ENCODE measurements at regions not wholly inside any gene's neighbourhood (a gene's known extent, or its start where the extent isn't known, plus 50 kb on each side); places are given as distances from the start of the nearest gene placed in this dataset.

- H3K27ac ChIP-seq: no peak overlapping the region
- 66 to 71% methylated on average over 3 of the region's 3 CpGs for WGBS, 2 donors
- TF ChIP-seq, protein P1, sequence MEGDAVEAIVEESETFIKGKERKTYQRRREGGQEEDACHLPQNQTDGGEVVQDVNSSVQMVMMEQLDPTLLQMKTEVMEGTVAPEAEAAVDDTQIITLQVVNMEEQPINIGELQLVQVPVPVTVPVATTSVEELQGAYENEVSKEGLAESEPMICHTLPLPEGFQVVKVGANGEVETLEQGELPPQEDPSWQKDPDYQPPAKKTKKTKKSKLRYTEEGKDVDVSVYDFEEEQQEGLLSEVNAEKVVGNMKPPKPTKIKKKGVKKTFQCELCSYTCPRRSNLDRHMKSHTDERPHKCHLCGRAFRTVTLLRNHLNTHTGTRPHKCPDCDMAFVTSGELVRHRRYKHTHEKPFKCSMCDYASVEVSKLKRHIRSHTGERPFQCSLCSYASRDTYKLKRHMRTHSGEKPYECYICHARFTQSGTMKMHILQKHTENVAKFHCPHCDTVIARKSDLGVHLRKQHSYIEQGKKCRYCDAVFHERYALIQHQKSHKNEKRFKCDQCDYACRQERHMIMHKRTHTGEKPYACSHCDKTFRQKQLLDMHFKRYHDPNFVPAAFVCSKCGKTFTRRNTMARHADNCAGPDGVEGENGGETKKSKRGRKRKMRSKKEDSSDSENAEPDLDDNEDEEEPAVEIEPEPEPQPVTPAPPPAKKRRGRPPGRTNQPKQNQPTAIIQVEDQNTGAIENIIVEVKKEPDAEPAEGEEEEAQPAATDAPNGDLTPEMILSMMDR (IDR thresholded peaks at IDR 0.05): no peak
- TF ChIP-seq POLR2A (IDR thresholded peaks at IDR 0.05): no peak
- H3K36me3 ChIP-seq: no peaks in the 10 kb centered on the region
- no peaks in the 10 kb centered on the region for H3K27me3 ChIP-seq
- H3K4me1 ChIP-seq: no peaks in the 10 kb centered on the region
- H3K4me3 ChIP-seq: no peak overlapping the region
- H3K9me3 ChIP-seq: no peaks in the 10 kb centered on the region
- DNase-seq: no peak
- intact Hi-C loops (cut with DNase I): no loop called here
Measured at GRCh38 chr6:112468359-112468758, 121.2 kb downstream of the RFPL4B start.

DNA sequence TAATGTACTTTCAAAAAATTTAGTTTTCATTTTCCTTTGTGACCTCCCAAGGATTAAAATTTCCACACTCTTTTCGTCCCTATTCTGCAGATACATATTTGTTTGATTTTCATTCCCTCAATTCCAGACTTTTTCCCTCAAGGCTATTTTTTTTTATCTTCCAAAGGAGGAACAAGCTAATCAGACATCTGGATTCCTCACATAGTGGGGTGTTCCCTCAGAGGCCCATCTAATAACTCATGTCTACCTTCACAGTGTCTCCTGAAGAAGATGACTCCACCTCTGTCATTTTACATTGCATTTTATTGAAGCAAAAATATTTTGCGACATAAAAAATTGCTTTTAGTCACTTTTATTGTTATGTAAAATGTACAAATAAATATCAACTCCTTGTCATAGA lies 122.2 kb downstream of the RFPL4B start:
- no peak for DNase-seq
- Histone ChIP-seq H3K27me3 (no peaks in the 10 kb centered on the region), H3K36me3 (no peaks in the 10 kb centered on the region), H3K4me1 (no peaks in the 10 kb centered on the region), H3K9me3 (no peaks in the 10 kb centered on the region), H3K4me3 (no peak overlapping the region), H3K27ac (no peak overlapping the region)
- 70 to 73% methylated on average over 2 of the region's 2 CpGs for WGBS, 2 donors
- intact Hi-C loops (cut with DNase I): no loop called here
- TF ChIP-seq, protein P1 (IDR thresholded peaks at IDR 0.05): no peak
- TF ChIP-seq POLR2A (IDR thresholded peaks at IDR 0.05): no peak

- Histone ChIP-seq H3K27ac (no peak overlapping the region), H3K27me3 (no peaks in the 10 kb centered on the region), H3K9me3 (no peaks in the 10 kb centered on the region), H3K4me3 (no peak overlapping the region), H3K36me3 (no peaks in the 10 kb centered on the region), H3K4me1 (no peaks in the 10 kb centered on the region)
- intact Hi-C loops (cut with DNase I): no loop called here
- WGBS, 2 donors: 81% methylated on average over 4 of the region's 4 CpGs
- TF ChIP-seq POLR2A (IDR thresholded peaks at IDR 0.05): no peak
- TF ChIP-seq, protein P1 (IDR thresholded peaks at IDR 0.05): no peak
- no peak for DNase-seq
Measured at GRCh38 chr6:112470376-112470775, 123.2 kb downstream of the RFPL4B start.

- Histone ChIP-seq H3K9me3 (no peaks in the 10 kb centered on the region), H3K27ac (no peak overlapping the region), H3K27me3 (no peaks in the 10 kb centered on the region), H3K4me3 (no peak overlapping the region), H3K4me1 (no peaks in the 10 kb centered on the region), H3K36me3 (no peaks in the 10 kb centered on the region)
- no peak for DNase-seq
- WGBS, 2 donors: 92 to 100% methylated on average over 1 of the region's 1 CpG
- intact Hi-C loops (cut with DNase I): no loop called here
- TF ChIP-seq, protein P1 (IDR thresholded peaks at IDR 0.05): no peak
- TF ChIP-seq POLR2A (IDR thresholded peaks at IDR 0.05): no peak
Measured at GRCh38 chr6:112470950-112471349, 123.8 kb downstream of the RFPL4B start.

DNA sequence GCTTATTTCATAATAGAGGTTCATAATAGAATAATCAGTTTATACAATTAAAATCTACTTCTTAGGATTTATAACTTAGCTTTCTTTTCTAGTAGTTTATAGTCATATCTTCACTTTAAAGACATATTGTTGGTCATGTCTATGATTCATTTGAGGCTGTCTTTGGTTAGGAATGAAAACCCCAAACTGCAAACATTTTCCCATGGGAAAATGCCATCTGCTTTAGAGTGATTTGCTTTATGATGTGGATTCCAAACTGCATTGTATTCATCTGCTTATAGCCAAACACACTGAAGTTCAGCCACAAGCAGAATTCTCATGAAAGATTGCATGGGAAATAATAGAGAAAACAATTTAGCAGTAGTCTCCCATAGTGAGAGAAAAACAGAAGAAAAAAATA lies 128.0 kb downstream of the RFPL4B start:
- Histone ChIP-seq H3K36me3 (no peaks in the 10 kb centered on the region), H3K27ac (no peak overlapping the region), H3K9me3 (no peaks in the 10 kb centered on the region), H3K4me3 (no peak overlapping the region), H3K4me1 (no peaks in the 10 kb centered on the region), H3K27me3 (no peaks in the 10 kb centered on the region)
- intact Hi-C loops (cut with DNase I): no loop called here
- no peak for TF ChIP-seq POLR2A (IDR thresholded peaks at IDR 0.05)
- TF ChIP-seq, protein P1 (IDR thresholded peaks at IDR 0.05): no peak
- DNase-seq: no peak

Data from esophagus squamous epithelium (tissue), 5 donors.